ENCODE measurements at regions not wholly inside any gene's neighbourhood (a gene's known extent, or its start where the extent isn't known, plus 50 kb on each side); places are given as distances from the start of the nearest gene placed in this dataset.

DNA sequence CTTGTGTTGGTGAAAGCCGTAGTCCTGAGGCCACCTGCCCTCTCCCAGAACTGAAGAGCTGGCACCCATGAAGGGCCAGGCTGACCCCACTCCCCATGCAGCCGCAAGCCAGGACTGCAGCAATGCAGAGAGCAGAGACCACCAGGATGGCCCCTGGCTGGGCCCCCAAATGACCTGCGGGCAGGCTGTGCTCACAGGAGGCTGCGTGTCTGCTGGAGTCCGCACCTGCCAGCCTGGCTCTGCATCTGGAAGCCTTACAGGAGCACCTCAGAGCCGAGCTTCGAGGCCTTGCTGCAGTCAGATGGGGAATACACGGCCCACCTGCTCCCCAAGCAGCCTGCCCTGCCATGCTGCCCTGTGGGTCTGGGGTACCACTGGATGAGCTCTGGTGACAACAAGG, 1336.8 kb downstream of the TBC1D22A start:
- TF ChIP-seq, protein P1, sequence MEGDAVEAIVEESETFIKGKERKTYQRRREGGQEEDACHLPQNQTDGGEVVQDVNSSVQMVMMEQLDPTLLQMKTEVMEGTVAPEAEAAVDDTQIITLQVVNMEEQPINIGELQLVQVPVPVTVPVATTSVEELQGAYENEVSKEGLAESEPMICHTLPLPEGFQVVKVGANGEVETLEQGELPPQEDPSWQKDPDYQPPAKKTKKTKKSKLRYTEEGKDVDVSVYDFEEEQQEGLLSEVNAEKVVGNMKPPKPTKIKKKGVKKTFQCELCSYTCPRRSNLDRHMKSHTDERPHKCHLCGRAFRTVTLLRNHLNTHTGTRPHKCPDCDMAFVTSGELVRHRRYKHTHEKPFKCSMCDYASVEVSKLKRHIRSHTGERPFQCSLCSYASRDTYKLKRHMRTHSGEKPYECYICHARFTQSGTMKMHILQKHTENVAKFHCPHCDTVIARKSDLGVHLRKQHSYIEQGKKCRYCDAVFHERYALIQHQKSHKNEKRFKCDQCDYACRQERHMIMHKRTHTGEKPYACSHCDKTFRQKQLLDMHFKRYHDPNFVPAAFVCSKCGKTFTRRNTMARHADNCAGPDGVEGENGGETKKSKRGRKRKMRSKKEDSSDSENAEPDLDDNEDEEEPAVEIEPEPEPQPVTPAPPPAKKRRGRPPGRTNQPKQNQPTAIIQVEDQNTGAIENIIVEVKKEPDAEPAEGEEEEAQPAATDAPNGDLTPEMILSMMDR (IDR thresholded peaks at IDR 0.05): no peak
- TF ChIP-seq ZFX (IDR thresholded peaks at IDR 0.05; ENCODE audit: borderline replicate concordance): no peak
